Fibroblast of pulmonary artery (primary cell): ENCODE measurements at regions not wholly inside any gene's neighbourhood (a gene's known extent, or its start where the extent isn't known, plus 50 kb on each side); places are given as distances from the start of the nearest gene placed in this dataset.
"Not testable (repeated sequence)": the region's sequence is repeated elsewhere in the genome, so short reads cannot be mapped to it uniquely, and the experiment has no call there.

Experiments
- DNase-seq: peaks from one replicate; pipeline ENCODE4 v3.0.0-alpha.2; 2010; ENCODE audit warnings: low read depth
- H3K4me3 ChIP-seq: replicated peaks from 2 replicates; pipeline ENCODE4 v1.5.1; 2011; ENCODE audit warnings: low read depth, mild to moderate bottlenecking, control low read depth, low read length, moderate library complexity
- TF ChIP-seq, protein P1 (sequence below): IDR thresholded peaks from 2 replicates; pipeline ENCODE4 v1.5.1; 2011; ENCODE audit warnings: mild to moderate bottlenecking, control low read depth, low read length, inconsistent platforms; ENCODE audit errors: missing control alignments

DNA sequence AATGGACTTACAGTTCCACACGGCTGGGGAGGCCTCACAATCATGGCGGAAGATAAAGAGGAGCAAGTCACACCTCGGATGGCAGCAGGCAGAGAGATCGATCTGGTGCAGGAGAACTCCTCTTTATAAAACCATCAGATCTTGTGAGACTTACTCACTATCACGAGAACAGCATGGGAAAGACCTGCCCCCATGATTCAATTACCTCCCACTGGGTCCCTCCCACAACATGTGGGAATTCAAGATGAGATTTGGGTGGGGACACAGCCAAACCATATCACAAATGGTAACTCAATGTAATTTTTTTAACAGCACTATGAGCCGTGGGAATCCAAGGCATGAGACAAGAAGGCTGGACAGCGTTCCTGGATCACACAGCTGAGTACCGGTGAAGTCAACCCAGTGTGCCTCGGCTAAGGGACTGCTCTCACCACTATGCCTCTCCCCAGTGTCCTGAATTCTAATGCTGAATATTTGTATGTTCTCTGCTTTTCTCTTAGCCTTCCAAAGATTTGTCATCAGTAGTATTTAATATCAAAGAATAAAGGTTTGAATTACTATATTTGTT, 84.3 kb downstream of the IRS2 start:
- H3K4me3 ChIP-seq, DNase-seq: not testable (repeated sequence)

DNA sequence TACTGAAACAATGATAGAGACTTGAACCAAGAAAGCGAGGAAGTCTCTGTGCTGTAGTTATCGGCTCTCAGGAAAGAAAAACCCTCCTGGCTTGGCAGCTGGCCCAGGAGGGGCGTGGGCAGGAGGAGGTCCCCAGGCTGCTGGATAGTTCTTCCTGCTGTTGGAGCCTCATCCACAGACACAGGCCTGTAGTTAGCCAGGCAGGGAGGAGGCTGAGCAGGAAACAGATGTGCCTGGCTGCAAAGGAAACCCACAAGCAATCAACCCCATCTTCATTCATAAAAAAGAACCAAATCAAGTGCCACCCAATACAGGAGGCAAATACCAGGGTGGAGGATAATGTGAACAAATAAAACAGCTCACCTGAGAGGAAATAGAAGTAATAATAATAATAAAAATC, 86.2 kb downstream of the IRS2 start:
- TF ChIP-seq, protein P1, sequence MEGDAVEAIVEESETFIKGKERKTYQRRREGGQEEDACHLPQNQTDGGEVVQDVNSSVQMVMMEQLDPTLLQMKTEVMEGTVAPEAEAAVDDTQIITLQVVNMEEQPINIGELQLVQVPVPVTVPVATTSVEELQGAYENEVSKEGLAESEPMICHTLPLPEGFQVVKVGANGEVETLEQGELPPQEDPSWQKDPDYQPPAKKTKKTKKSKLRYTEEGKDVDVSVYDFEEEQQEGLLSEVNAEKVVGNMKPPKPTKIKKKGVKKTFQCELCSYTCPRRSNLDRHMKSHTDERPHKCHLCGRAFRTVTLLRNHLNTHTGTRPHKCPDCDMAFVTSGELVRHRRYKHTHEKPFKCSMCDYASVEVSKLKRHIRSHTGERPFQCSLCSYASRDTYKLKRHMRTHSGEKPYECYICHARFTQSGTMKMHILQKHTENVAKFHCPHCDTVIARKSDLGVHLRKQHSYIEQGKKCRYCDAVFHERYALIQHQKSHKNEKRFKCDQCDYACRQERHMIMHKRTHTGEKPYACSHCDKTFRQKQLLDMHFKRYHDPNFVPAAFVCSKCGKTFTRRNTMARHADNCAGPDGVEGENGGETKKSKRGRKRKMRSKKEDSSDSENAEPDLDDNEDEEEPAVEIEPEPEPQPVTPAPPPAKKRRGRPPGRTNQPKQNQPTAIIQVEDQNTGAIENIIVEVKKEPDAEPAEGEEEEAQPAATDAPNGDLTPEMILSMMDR: no peak
- peak; percentile 90 for DNase-seq
- H3K4me3 ChIP-seq: no peak overlapping the region

DNA sequence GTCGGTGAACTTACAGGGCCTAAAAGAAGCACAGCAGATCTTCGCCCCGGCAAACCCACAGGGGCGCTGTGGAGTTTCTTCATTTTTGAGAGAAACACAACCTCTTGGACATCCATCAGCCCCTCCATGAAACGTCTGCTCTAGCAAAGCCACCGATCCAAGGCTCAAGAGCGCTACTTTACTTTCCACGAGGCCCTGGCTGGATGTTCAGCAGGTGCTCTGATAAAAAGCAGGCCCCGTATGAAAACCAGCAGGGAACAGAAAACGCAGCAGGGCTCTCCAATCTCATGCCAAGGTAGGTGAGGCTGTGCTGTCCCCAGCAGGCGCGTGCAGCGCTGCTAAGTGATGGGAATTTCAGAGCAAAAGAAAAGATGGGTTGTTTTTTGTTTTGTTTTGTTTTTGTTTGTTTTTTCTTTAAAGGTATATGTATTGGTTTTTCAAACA, 86.7 kb downstream of the IRS2 start:
- TF ChIP-seq, protein P1: no peak
- DNase-seq: no peak
- no peak overlapping the region for H3K4me3 ChIP-seq

DNA sequence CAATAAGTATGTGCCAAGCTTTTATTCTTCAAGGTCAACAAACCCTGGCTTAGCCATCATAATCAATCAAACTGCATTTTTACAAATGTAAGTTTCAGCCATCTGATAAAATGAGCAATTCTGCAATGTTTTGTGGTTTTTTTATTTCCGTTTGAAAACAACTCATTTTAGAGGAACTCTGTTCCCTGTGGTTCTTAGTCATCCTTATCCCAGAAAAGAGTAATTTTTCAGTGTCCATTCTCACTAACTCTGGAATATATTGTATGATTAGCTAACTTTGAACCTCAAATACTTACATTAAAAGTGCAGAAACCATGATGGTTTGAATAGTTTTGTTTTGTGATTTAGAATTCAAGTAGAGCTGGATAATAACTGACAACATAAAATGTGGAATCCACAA, 87.6 kb downstream of the IRS2 start:
- TF ChIP-seq, protein P1: no peak
- H3K4me3 ChIP-seq: no peak overlapping the region
- DNase-seq: peak; percentile 72

DNA sequence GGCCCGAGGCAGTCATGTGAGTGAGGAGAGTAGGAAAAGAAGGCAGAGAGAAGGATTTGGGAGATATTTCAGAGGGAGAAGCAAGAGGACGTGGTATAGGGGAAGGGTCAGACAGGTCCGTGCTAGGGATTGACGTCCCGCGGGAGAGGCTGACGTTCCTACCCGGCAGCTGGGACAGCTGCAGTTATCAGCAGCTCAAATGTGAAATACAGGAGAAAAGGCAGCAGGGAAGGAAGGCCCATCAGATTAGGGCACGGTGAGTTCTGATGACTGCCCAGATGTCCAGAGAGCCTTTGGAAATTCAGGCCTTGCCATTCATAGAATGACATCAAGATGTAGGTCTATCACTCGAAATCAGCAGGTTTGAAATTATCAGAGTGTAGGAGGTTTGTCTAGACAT, 88.4 kb downstream of the IRS2 start:
- H3K4me3 ChIP-seq: no peak overlapping the region
- DNase-seq: peak; percentile 28
- TF ChIP-seq, protein P1: no peak

DNA sequence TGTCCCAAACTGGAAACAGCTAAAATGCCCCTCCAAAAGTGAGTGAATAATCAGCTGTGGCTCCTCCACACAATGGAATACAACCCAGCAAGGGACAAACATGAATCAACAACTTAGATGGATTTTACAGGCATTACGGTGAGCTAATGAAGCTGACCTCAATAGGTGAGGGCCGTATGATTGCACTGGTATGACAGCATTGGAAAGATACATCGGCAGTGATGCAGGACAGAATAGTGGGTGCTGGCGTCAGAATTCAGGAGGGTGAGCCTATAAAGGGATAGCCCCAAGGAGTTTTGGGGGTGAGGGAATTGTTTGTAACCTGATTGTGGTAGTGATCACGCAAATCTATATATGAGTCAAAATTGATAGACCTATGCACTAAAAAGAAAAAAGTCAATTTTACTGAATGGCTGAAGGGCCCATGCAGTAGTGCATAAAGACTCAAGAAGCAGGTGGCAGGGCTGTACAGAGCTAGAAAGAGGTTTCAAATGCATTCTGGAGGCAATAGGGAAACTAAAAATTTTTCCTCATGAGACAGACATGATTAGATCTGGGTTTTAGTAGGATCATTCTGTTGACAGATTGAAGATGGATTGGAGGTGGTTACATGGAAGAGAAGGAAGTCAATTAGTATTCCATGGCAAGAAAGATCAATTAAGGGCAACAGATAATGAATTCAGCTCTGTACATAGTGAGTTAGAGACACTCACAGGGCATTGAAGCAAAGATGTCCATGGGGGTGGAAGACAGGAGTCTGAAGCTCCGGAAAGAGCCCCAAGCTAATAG, 90.8 kb downstream of the IRS2 start:
- TF ChIP-seq, protein P1: no peak
- no peak overlapping the region for H3K4me3 ChIP-seq

DNA sequence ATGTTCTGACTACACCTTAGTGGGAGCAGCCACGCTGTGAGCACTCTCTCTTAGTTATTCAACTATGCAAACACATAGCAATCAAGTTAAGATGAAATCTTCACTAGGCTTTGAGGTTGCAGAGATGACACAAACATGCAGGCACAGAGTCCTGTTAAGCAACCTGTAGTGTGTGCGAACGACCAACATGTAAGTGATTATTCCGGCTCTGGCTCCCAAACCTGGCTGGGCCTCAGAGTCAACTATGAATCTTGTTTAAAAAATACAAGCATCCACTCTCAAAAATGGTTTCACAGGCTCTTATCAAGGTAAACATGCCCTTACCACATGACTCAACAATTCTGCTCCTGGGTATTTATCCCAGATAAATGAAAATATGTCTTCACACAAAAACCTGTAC, 91.4 kb downstream of the IRS2 start:
- TF ChIP-seq, protein P1: no peak
- no peak overlapping the region for H3K4me3 ChIP-seq
- DNase-seq: no peak

More for the DNA sequence above, 90.8 kb downstream of the IRS2 start:
- DNase-seq: no peak
